ENCODE measurements at regions not wholly inside any gene's neighbourhood (a gene's known extent, or its start where the extent isn't known, plus 50 kb on each side); places are given as distances from the start of the nearest gene placed in this dataset.

- no peak overlapping the region for H2AK9ac ChIP-seq (replicated peaks; ENCODE audit: low read depth, low read length, poor library complexity)
- H2BK120ac ChIP-seq (ENCODE audit: low read depth, low read length) = peak overlapping the region; percentile 36
- no peak overlapping the region for H3K56ac ChIP-seq (ENCODE audit: extremely low read depth, insufficient read depth, low read length)
- in situ Hi-C loops (cut with MboI; ENCODE audit: low sequenced_read_pairs) = no loop called here
- H3K36me3 ChIP-seq (ENCODE audit: control insufficient read depth, insufficient read depth, low read length) = no peaks in the 10 kb centered on the region
- ChIA-PET CTCF (no interaction called here), POLR2A (ENCODE audit: unreplicated experiment) (no interaction called here)
- TF ChIP-seq MXI1 (IDR thresholded peaks at IDR 0.05; ENCODE audit: borderline replicate concordance, low read depth, low read length) (no peak), SMC3 (IDR thresholded peaks at IDR 0.05; ENCODE audit: low read depth, low read length) (no peak)
- no peak overlapping the region for H3K4me3 ChIP-seq (ENCODE audit: insufficient read depth, low read depth, low read length)
- WGBS, 2 experiments (ENCODE audit: extremely low coverage in 2 of 2, insufficient read length in 1 of 2) = 100% methylated on average over 1 of the region's 3 CpGs; no CpG with 5 or more reads in 1 of the 2 experiments
- H3K9me1 ChIP-seq (ENCODE audit: insufficient read depth, low read length) = 0 out of 2 replicates have a peak, but pooled peaks cover 5% of the 10 kb centered on the region
- H4K20me1 ChIP-seq (ENCODE audit: insufficient read depth, low read length) = no peaks in the 10 kb centered on the region
- dilution Hi-C loops (cut with HindIII; ENCODE audit: low sequenced_read_pairs, unreplicated experiment) = no loop called here
- no TSS peak for BruUV-seq (replicated peaks)
- DNase-seq = no peak
- H3K4ac ChIP-seq (ENCODE audit: low read depth, low read length) = peak overlapping the region; percentile 44; the same call in 1 of the 2 replicates
- H3K9me3 ChIP-seq (ENCODE audit: control insufficient read depth, insufficient read depth, low read length) = peaks cover 5% of the 10 kb centered on the region; the same call in 1 of the 2 replicates
- H3K4me2 ChIP-seq (ENCODE audit: low read depth, low read length) = no peak overlapping the region
- peaks cover 10% of the 10 kb centered on the region for H3K4me1 ChIP-seq (ENCODE audit: control insufficient read depth, insufficient read depth, low read length)
- H3K23ac ChIP-seq (ENCODE audit: low read depth, low read length) = no peak overlapping the region
- no peaks in the 10 kb centered on the region for H3K27me3 ChIP-seq (ENCODE audit: control insufficient read depth, insufficient read depth, low read length)
- H4K5ac ChIP-seq (ENCODE audit: low read depth, low read length) = no peak overlapping the region
- H3K14ac ChIP-seq (replicated peaks; ENCODE audit: low read depth, low read length) = peak overlapping the region; percentile 62; the same call in 1 of the 2 replicates
- H2BK20ac ChIP-seq (ENCODE audit: low read depth, low read length) = peak overlapping the region; percentile 39; the same call in 1 of the 2 replicates
- intact Hi-C loops (cut with micrococcal nuclease) = no loop called here
- H2AK5ac ChIP-seq (ENCODE audit: low read depth, low read length) = 0 out of 2 replicates have a peak overlapping the region, but pooled peaks have one; percentile 26
- no peak overlapping the region for H3K27ac ChIP-seq (ENCODE audit: insufficient read depth, low read length)
- H4K91ac ChIP-seq (ENCODE audit: insufficient read depth, low read depth, low read length) = peak overlapping the region; percentile 23; the same call in 1 of the 2 replicates
- no peak for ATAC-seq (ENCODE audit: low read depth)
- no peak overlapping the region for H2BK15ac ChIP-seq (ENCODE audit: low read depth, low read length)
- H2BK5ac ChIP-seq (ENCODE audit: low read depth, low read length, poor library complexity, severe bottlenecking) = no peak overlapping the region
- no peak overlapping the region; a peak in 1 of 4 replicates for H4K8ac ChIP-seq (ENCODE audit: low read depth in 2 of 2, low read length in 2 of 2)
- no peaks in the 10 kb centered on the region for H3K79me1 ChIP-seq (ENCODE audit: low read depth in 1 of 2, low read length in 2 of 2)
- no peak overlapping the region for H2AFZ ChIP-seq (replicated peaks; ENCODE audit: low read length, poor library complexity)
- H3K18ac ChIP-seq (ENCODE audit: low read depth, low read length) = no peak overlapping the region; the same call in 1 of the 2 replicates
- H3K9ac ChIP-seq (ENCODE audit: low read depth, low read length) = no peak overlapping the region
Measured at GRCh38 chr18:10367836-10368235, 86.6 kb upstream of the APCDD1 start.

Data from IMR-90 (cell line).